Testis (tissue), 2 donors: ENCODE measurements at regions not wholly inside any gene's neighbourhood (a gene's known extent, or its start where the extent isn't known, plus 50 kb on each side); places are given as distances from the start of the nearest gene placed in this dataset.
"Not testable (repeated sequence)": the region's sequence is repeated elsewhere in the genome, so short reads cannot be mapped to it uniquely, and the experiment has no call there.

ENCODE experiments used
- DNase-seq: peaks from one replicate; pipeline ENCODE4 v3.0.0-alpha.2; 2019
- H3K27ac ChIP-seq, 2 donors: fragments of 200-600 bp; sonication (generic); one replicate each; pipeline ENCODE4 v1.5.1; 2019
- H3K27me3 ChIP-seq: fragments of 200-600 bp; sonication (generic); one replicate; pipeline ENCODE4 v1.5.1; 2019
- H3K36me3 ChIP-seq: fragments of 200-600 bp; sonication (generic); one replicate; pipeline ENCODE4 v1.5.1; 2017; ENCODE audit warnings: low read depth; ENCODE audit errors: missing control alignments
- H3K4me1 ChIP-seq: fragments of 200-600 bp; sonication (generic); one replicate; pipeline ENCODE4 v1.5.1; 2019
- H3K4me3 ChIP-seq, 2 donors: fragments of 200-600 bp; sonication (generic); one replicate each; pipeline ENCODE4 v1.5.1; 2017 to 2019
- H3K9me3 ChIP-seq: fragments of 200-600 bp; sonication (generic); one replicate; pipeline ENCODE4 v1.5.1; 2017
- POLR2A ChIP-seq: fragments of 450-650 bp; IDR thresholded peaks from one replicate; pipeline ENCODE4 v1.6.1; 2017; ENCODE audit warnings: antibody characterized with exemption, mild to moderate bottlenecking, moderate library complexity
- WGBS, 2 donors: methylation state at CpG; one replicate each; pipeline ENCODE4 v1.1.5; 2018; 5-methylcytosine and 5-hydroxymethylcytosine counted together
- intact Hi-C: fragments of 100-400 bp; cut with DNase I; formaldehyde crosslinking; loops from one replicate; pipeline ENCODE4 v1.15.1; 2023; ENCODE audit warnings: low total_unique reads
- TF ChIP-seq, protein P1 (sequence below), 3 experiments: fragments of 450-650 bp in 2 of 3; fragments of 200-600 bp in 1 of 3; sonication (generic) in 1 of 3; IDR thresholded peaks; one replicate each; pipeline ENCODE4 v1.5.1; 2016 to 2019; ENCODE audit warnings: antibody characterized with exemption in 3 of 3, mild to moderate bottlenecking in 2 of 3, moderate library complexity in 1 of 3

DNA sequence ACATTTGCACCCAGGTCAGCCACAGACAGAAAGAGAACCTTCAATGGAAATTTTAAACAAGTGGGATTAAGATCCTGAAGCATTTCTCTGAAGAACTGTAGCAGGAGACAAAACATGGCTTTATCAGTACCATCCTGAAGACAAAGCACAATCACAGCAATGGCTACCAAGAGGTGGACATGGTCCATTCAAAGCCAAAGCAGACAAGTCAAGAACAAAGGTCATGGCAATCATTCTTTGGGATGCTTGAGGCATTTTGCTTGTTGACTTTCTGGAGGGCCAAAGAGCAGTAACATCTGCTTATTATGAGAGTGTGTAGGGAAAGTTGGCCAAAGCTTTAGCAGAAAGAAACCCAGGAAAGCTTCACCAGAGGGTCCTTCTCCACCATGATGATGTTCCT lies 248.2 kb downstream of the TOX3 start:
- Histone ChIP-seq H3K4me1 (no peaks in the 10 kb centered on the region), H3K27ac (no peak overlapping the region), H3K9me3 (no peaks in the 10 kb centered on the region), H3K4me3 (no peak overlapping the region), H3K27me3 (no peaks in the 10 kb centered on the region), H3K36me3 (no peaks in the 10 kb centered on the region)
- TF ChIP-seq, protein P1, sequence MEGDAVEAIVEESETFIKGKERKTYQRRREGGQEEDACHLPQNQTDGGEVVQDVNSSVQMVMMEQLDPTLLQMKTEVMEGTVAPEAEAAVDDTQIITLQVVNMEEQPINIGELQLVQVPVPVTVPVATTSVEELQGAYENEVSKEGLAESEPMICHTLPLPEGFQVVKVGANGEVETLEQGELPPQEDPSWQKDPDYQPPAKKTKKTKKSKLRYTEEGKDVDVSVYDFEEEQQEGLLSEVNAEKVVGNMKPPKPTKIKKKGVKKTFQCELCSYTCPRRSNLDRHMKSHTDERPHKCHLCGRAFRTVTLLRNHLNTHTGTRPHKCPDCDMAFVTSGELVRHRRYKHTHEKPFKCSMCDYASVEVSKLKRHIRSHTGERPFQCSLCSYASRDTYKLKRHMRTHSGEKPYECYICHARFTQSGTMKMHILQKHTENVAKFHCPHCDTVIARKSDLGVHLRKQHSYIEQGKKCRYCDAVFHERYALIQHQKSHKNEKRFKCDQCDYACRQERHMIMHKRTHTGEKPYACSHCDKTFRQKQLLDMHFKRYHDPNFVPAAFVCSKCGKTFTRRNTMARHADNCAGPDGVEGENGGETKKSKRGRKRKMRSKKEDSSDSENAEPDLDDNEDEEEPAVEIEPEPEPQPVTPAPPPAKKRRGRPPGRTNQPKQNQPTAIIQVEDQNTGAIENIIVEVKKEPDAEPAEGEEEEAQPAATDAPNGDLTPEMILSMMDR (IDR thresholded peaks at IDR 0.05), result no peak
- TF ChIP-seq POLR2A, result no peak
- DNase-seq, result no peak
- intact Hi-C loops, result no loop called here

DNA sequence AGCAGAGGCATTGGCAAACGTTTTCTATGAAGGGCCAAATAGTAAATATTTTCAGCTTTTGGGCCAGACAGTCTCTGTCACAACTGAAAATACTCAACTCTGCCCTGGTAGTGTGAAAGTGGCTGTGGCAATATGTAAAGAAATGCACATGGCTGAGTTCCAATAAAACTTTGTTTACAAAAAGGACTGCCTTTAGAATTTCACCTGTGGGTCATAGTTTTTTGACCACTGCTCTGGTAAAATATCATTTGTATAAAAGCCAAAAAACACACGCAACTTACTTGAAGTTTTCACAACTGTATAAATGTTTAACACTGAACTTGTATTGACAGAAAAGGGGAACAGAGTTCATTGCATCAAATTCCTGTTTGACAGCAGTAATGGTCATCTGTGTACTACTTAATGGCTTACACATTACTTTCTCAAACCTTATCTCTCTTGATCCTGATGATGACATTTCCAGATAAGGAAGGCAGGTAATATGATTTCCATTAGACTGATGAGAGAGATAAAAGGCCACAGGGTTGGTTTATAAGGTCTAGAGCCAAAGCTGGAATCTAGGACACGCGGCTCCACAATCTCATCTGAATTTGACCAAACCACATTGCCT lies 250.1 kb downstream of the TOX3 start:
- H3K27me3 ChIP-seq, DNase-seq, H3K36me3 ChIP-seq, intact Hi-C loops, H3K4me1 ChIP-seq, H3K9me3 ChIP-seq, H3K27ac ChIP-seq, H3K4me3 ChIP-seq: not testable (repeated sequence)
- 77 to 78% methylated on average over 4 of the region's 4 CpGs for WGBS, 2 donors

DNA sequence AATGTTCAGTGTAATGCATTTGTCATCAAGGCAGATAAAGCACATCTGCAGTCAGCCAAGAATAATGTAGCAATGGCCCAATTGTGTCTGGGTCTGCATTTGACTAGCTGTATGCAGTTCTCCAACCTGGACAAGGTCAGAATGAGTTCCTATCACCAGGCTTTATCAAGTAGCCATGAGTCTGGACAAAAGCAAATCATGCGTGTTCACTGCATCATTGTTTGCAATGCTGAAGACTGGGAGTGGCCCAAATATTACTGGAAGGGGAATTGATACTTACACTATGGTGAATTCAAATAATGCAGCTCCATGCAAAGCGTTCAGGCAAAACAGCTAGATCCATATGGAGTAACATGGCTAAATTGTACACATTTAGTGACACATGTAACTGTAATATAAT lies 250.9 kb downstream of the TOX3 start:
- DNase-seq, result no peak
- Histone ChIP-seq H3K27me3 (no peaks in the 10 kb centered on the region), H3K36me3 (no peaks in the 10 kb centered on the region), H3K9me3 (no peaks in the 10 kb centered on the region), H3K4me1 (no peaks in the 10 kb centered on the region), H3K4me3 (no peak overlapping the region), H3K27ac (no peak overlapping the region)
- intact Hi-C loops, result no loop called here
- TF ChIP-seq, protein P1 (IDR thresholded peaks at IDR 0.05), result no peak
- TF ChIP-seq POLR2A, result no peak
- WGBS, 2 donors, result 66 to 90% methylated on average over 2 of the region's 2 CpGs

DNA sequence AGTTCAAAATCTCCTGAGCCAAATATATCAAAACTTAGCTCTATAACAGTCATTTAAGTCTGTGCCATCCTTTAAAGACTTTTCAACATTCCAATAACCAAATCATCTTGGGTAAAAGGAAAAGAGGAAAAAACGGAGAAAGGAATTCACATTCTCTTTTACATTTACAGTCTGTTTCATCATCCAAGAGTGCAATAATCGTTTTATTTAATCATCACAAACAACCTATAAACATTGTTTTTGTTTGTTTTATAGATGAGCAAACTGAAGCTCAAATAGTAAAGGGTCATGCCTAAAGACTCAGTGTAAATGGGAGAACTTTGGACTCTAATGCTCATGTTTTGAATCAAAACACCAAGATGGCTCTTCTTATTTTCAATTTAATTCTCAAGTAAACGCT lies 252.3 kb downstream of the TOX3 start:
- intact Hi-C loops, result no loop called here
- no peak overlapping the region for H3K27ac ChIP-seq

DNA sequence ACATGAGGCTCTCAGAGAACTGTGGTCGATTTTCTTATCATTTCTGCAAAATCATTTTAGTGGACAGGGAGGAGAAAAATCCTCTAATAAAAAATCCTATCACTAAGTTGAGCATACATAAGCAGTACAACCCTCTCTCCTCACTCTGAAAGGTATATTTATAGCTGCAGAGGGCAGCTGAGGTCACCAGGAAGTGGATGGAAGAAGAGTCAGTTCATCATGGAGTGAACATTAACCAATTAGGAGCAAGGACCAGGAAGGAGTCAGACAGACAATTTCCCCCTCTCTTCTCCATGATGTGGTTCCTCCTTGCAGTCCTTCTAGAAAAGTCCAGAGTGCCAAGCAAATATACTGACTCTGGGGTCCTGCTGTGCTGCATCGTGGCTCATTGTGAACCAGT lies 253.7 kb downstream of the TOX3 start:
- 46 to 48% methylated on average over 2 of the region's 2 CpGs for WGBS, 2 donors
- Histone ChIP-seq H3K4me1 (no peaks in the 10 kb centered on the region), H3K4me3 (no peak overlapping the region), H3K9me3 (no peaks in the 10 kb centered on the region), H3K27me3 (no peaks in the 10 kb centered on the region), H3K36me3 (no peaks in the 10 kb centered on the region), H3K27ac (no peak overlapping the region)
- intact Hi-C loops, result no loop called here
- no peak for DNase-seq
- TF ChIP-seq POLR2A, result no peak
- TF ChIP-seq, protein P1 (IDR thresholded peaks at IDR 0.05), result no peak

More for the DNA sequence above, 252.3 kb downstream of the TOX3 start:
- H3K4me3 ChIP-seq, result no peak overlapping the region
- TF ChIP-seq, protein P1 (IDR thresholded peaks at IDR 0.05), result no peak
- no peak for TF ChIP-seq POLR2A
- no peaks in the 10 kb centered on the region for H3K9me3 ChIP-seq
- no peaks in the 10 kb centered on the region for H3K27me3 ChIP-seq
- 73 to 78% methylated on average over 3 of the region's 3 CpGs for whole genome bisulfite sequencing, 2 donors
- no peaks in the 10 kb centered on the region for H3K4me1 ChIP-seq
- no peak for DNase-seq
- no peaks in the 10 kb centered on the region for H3K36me3 ChIP-seq
